Esophagus squamous epithelium (tissue), 5 donors: ENCODE measurements at regions not wholly inside any gene's neighbourhood (a gene's known extent, or its start where the extent isn't known, plus 50 kb on each side); places are given as distances from the start of the nearest gene placed in this dataset.

Experiments used
- DNase-seq: peaks from one replicate; lab custom pipeline; 2025; lab: John Stamatoyannopoulos, UW
- H3K27ac ChIP-seq, 4 donors: fragments of 200-600 bp; sonication (generic); one replicate each; pipeline ENCODE4 v1.5.1; 2016 to 2019; ENCODE audit warnings: mild to moderate bottlenecking in 1 of 4
- H3K27me3 ChIP-seq, 4 donors: fragments of 200-600 bp; sonication (generic); 1 replicate in 3 of 4; 2 replicates in 1 of 4; pipeline versions ENCODE4 v1.5.1 to v1.6.0; 2017 to 2021; ENCODE audit warnings: antibody characterized with exemption in 1 of 4
- H3K36me3 ChIP-seq, 3 donors: fragments of 200-600 bp; sonication (generic); one replicate each; pipeline ENCODE4 v1.5.1; 2016 to 2019
- H3K4me1 ChIP-seq, 3 donors: fragments of 200-600 bp; sonication (generic); one replicate each; pipeline ENCODE4 v1.5.1; 2017 to 2019
- H3K4me3 ChIP-seq, 4 donors: fragments of 200-600 bp; sonication (generic); 1 replicate in 3 of 4; 2 replicates in 1 of 4; pipeline ENCODE4 v1.5.1; 2016 to 2019; ENCODE audit warnings: mild to moderate bottlenecking in 2 of 4, moderate library complexity in 1 of 4
- H3K9me3 ChIP-seq, 3 donors: fragments of 200-600 bp; sonication (generic); one replicate each; pipeline ENCODE4 v1.5.1; 2016 to 2019
- POLR2A ChIP-seq, 4 donors: fragments of 450-650 bp; IDR thresholded peaks; one replicate each; pipeline ENCODE4 v1.6.1; 2017; ENCODE audit warnings: antibody characterized with exemption in 4 of 4, mild to moderate bottlenecking in 4 of 4, moderate library complexity in 3 of 4
- WGBS, 2 donors: methylation state at CpG; one replicate each; pipeline ENCODE4 v1.1.5; 2018; 5-methylcytosine and 5-hydroxymethylcytosine counted together
- intact Hi-C: fragments of 100-400 bp; cut with DNase I; formaldehyde crosslinking; loops from one replicate; pipeline ENCODE4 v1.15.0; 2022
- TF ChIP-seq, protein P1 (sequence below), 6 experiments: fragments of 450-650 bp in 4 of 6; fragments of 200-600 bp in 2 of 6; sonication (generic) in 2 of 6; IDR thresholded peaks; one replicate each; pipeline ENCODE4 v1.5.1; 2016 to 2019; ENCODE audit warnings: antibody characterized with exemption in 6 of 6, mild to moderate bottlenecking in 4 of 6, moderate library complexity in 4 of 6
- donor health status: DM: yes; HTN: yes; CAD: no.

DNA sequence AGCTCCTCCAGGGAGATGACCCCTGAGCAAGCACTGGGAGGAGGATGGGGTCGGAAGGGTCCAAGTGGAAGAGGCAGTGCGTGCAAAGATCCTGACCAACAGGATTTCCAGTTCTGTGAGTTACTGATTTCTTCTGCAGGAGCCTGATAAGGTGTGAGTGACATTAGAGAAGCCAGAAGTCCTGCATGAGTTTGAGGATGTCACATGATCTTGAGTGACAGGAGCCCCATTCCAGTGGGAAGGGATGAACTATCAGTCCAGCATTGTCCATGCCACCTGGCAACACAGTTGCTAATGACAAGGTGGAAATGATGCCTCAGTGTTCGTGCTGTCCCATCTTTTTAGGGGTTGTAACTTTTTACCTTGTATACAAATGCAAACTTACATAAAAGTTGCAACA lies 285.1 kb upstream of the HDAC4 start:
- peaks cover 0 to 57% (median 0%) of the 10 kb centered on the region in 4 donors for H3K27me3 ChIP-seq
- H3K9me3 ChIP-seq = no peaks in the 10 kb centered on the region
- no peak for DNase-seq
- no peak overlapping the region for H3K4me3 ChIP-seq
- H3K4me1 ChIP-seq = no peaks in the 10 kb centered on the region
- no peaks in the 10 kb centered on the region for H3K36me3 ChIP-seq
- intact Hi-C loops = no loop called here
- no peak overlapping the region for H3K27ac ChIP-seq
- WGBS, 2 donors = 40 to 54% methylated on average over 3 of the region's 3 CpGs
- no peak for TF ChIP-seq POLR2A (IDR thresholded peaks at IDR 0.05)
- TF ChIP-seq, protein P1, sequence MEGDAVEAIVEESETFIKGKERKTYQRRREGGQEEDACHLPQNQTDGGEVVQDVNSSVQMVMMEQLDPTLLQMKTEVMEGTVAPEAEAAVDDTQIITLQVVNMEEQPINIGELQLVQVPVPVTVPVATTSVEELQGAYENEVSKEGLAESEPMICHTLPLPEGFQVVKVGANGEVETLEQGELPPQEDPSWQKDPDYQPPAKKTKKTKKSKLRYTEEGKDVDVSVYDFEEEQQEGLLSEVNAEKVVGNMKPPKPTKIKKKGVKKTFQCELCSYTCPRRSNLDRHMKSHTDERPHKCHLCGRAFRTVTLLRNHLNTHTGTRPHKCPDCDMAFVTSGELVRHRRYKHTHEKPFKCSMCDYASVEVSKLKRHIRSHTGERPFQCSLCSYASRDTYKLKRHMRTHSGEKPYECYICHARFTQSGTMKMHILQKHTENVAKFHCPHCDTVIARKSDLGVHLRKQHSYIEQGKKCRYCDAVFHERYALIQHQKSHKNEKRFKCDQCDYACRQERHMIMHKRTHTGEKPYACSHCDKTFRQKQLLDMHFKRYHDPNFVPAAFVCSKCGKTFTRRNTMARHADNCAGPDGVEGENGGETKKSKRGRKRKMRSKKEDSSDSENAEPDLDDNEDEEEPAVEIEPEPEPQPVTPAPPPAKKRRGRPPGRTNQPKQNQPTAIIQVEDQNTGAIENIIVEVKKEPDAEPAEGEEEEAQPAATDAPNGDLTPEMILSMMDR (IDR thresholded peaks at IDR 0.05) = no peak

DNA sequence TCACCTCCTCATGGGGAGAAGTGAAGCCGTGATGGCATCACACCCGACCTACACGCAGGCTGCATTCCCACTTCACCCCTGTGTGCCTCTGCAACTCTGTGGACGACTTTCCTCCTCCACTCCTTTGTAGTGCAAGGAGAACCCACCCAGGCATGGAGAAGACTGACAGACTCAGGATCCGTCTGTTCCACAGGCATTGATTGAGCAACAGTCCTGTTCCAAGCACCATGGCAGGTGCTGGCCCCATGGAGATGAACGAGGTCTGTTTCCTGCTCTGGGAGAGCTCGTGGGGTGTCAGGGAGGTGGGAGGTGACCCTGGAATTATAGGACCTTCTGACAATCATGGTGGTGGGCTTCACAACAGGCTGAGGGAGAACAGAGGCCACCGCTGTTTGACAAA lies 284.7 kb upstream of the HDAC4 start:
- Histone ChIP-seq H3K9me3 (no peaks in the 10 kb centered on the region), H3K36me3 (no peaks in the 10 kb centered on the region), H3K27me3 (peaks cover 0 to 55% (median 0%) of the 10 kb centered on the region in 4 donors), H3K4me1 (no peaks in the 10 kb centered on the region), H3K27ac (no peak overlapping the region), H3K4me3 (no peak overlapping the region)
- DNase-seq = no peak
- WGBS, 2 donors = 51 to 84% methylated on average over 5 to 6 of the region's 8 CpGs
- intact Hi-C loops = no loop called here
- TF ChIP-seq, protein P1 (IDR thresholded peaks at IDR 0.05) = no peak
- no peak for TF ChIP-seq POLR2A (IDR thresholded peaks at IDR 0.05)

- WGBS, 2 donors = 81 to 85% methylated on average over 4 of the region's 4 CpGs
- H3K27me3 ChIP-seq = peaks cover 0 to 57% (median 0%) of the 10 kb centered on the region in 4 donors
- H3K9me3 ChIP-seq = no peaks in the 10 kb centered on the region
- H3K36me3 ChIP-seq = no peaks in the 10 kb centered on the region
- DNase-seq = no peak
- TF ChIP-seq, protein P1 (IDR thresholded peaks at IDR 0.05) = no peak
- no peak for TF ChIP-seq POLR2A (IDR thresholded peaks at IDR 0.05)
- intact Hi-C loops = no loop called here
- no peaks in the 10 kb centered on the region for H3K4me1 ChIP-seq
- H3K4me3 ChIP-seq = no peak overlapping the region
- no peak overlapping the region for H3K27ac ChIP-seq
Observed at GRCh38 chr2:239684996-239685395, 284.2 kb upstream of the HDAC4 start.

DNA sequence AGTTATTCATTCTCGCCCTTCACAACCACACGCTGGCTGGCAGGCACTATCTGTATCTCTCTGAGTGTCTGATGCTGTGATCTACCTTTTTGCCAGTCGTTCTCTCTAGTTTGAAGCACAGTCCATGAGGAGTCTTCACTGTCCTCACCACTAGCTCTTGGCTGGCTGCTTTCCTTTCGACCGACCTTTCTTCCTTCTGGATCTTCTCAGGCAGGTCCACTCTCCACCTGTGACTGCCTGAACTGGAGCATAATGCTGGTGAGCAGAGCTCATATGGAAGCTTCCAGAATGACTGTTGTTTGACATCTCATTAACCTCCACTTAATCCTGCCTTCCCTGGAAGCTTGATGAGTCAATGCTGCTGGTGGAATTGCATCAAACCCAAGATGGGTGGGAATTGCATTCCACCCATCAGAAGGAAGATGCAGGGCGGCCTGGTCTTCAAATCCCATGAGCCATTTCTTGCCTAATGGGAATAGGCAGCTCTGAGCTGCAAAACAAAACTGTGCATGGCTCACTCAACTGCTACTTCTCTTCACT lies 283.5 kb upstream of the HDAC4 start:
- Histone ChIP-seq H3K36me3 (no peaks in the 10 kb centered on the region), H3K9me3 (no peaks in the 10 kb centered on the region), H3K27ac (no peak overlapping the region), H3K4me1 (no peaks in the 10 kb centered on the region), H3K4me3 (no peak overlapping the region), H3K27me3 (peaks cover 0 to 61% (median 0%) of the 10 kb centered on the region in 4 donors)
- 75 to 81% methylated on average over 6 of the region's 6 CpGs for WGBS, 2 donors
- DNase-seq = no peak
- intact Hi-C loops = no loop called here
- no peak for TF ChIP-seq POLR2A (IDR thresholded peaks at IDR 0.05)
- TF ChIP-seq, protein P1 (IDR thresholded peaks at IDR 0.05) = no peak

DNA sequence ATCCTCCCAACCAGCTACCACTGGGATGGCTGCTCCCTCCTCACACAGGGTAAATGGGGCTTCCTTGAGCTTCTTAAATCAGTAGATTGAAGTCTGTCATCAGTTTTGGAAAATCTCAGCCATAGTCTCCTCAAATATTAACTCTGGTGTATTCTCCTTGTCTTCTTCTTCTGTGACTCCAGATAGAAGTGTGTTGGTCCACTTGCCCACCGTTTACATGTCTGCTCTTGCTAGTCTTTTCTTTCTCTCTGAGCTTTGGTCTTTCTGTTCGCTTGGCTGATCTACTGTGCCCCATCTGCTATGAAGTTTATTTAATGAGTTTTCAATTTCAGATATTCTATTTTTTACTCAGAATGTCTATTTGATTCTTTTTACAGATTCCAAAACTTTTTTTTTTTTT lies 281.7 kb upstream of the HDAC4 start:
- no peaks in the 10 kb centered on the region for H3K4me1 ChIP-seq
- WGBS, 2 donors = 70 to 87% methylated on average over 2 of the region's 2 CpGs
- H3K4me3 ChIP-seq = no peak overlapping the region
- no peaks in the 10 kb centered on the region for H3K9me3 ChIP-seq
- H3K27ac ChIP-seq = no peak overlapping the region
- intact Hi-C loops = no loop called here
- H3K27me3 ChIP-seq = peaks cover 0 to 46% (median 0%) of the 10 kb centered on the region in 4 donors
- no peak for DNase-seq
- no peaks in the 10 kb centered on the region for H3K36me3 ChIP-seq
- TF ChIP-seq POLR2A (IDR thresholded peaks at IDR 0.05) = no peak
- TF ChIP-seq, protein P1 (IDR thresholded peaks at IDR 0.05) = no peak
